Muscle layer of colon (tissue), 2 donors: ENCODE measurements at regions not wholly inside any gene's neighbourhood (a gene's known extent, or its start where the extent isn't known, plus 50 kb on each side); places are given as distances from the start of the nearest gene placed in this dataset.

Source experiments
- H3K27ac ChIP-seq: one replicate; pipeline ENCODE4 v1.7.0; 2013; ENCODE audit warnings: low read depth, mild to moderate bottlenecking, low read length, moderate library complexity
- H3K27me3 ChIP-seq, 2 donors: one replicate each; pipeline ENCODE4 v1.7.0; 2013; ENCODE audit warnings: low read length in 2 of 2, mild to moderate bottlenecking in 2 of 2; ENCODE audit not compliant: insufficient read depth in 2 of 2, control insufficient read depth in 1 of 2
- H3K36me3 ChIP-seq: one replicate; pipeline ENCODE4 v1.7.0; 2013; ENCODE audit warnings: mild to moderate bottlenecking, low read length; ENCODE audit not compliant: insufficient read depth
- H3K4me1 ChIP-seq: one replicate; pipeline ENCODE4 v1.7.0; 2013; ENCODE audit warnings: mild to moderate bottlenecking, low read length; ENCODE audit not compliant: insufficient read depth
- H3K4me3 ChIP-seq, 2 donors: one replicate each; pipeline ENCODE4 v1.7.0; 2013; ENCODE audit warnings: low read length in 2 of 2, low read depth in 1 of 2, mild to moderate bottlenecking in 1 of 2, moderate library complexity in 1 of 2
- H3K9ac ChIP-seq: one replicate; pipeline ENCODE4 v1.7.0; 2013; ENCODE audit warnings: low read length
- H3K9me3 ChIP-seq: one replicate; pipeline ENCODE4 v1.7.0; 2013; ENCODE audit warnings: mild to moderate bottlenecking, low read length
- donor health status: abdominal sarcoma.
- donor health status: Adenocarcinoma of cecum.

GRCh38 chr15:99507504-99508310 is 58.1 kb upstream of the MEF2A start:
- no peaks in the 10 kb centered on the region for H3K9me3 ChIP-seq
- peaks cover 19% of the 10 kb centered on the region for H3K4me1 ChIP-seq
- no peak overlapping the region for H3K9ac ChIP-seq
- H3K27ac ChIP-seq, result no peak overlapping the region
- no peaks in the 10 kb centered on the region for H3K27me3 ChIP-seq
- no peak overlapping the region for H3K4me3 ChIP-seq
- H3K36me3 ChIP-seq, result no peaks in the 10 kb centered on the region

GRCh38 chr15:99508311-99508645 is 57.5 kb upstream of the MEF2A start:
- Histone ChIP-seq H3K27ac (no peak overlapping the region), H3K9me3 (no peaks in the 10 kb centered on the region), H3K9ac (no peak overlapping the region), H3K4me3 (no peak overlapping the region), H3K36me3 (no peaks in the 10 kb centered on the region), H3K4me1 (peaks cover 19% of the 10 kb centered on the region), H3K27me3 (no peaks in the 10 kb centered on the region)

DNA sequence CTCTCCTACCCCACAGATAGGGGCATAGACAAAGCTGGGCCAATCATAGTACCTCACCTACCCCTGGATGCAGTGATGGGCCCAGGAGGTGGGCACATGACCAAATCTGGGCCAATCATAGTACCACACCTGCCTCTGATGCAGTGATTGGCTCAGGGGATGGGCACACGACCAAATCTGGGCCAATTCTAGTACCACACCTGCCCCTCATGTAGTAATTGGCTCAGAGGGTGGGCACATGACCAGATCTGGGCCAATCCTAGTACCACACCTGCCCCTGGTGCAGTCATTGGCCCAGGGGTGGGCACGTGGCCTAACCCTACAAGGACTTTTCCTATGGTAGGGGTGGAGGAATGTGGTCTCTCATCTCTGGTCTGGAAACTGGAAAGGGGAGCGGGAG is 56.9 kb upstream of the MEF2A start:
- Histone ChIP-seq H3K9ac (no peak overlapping the region), H3K4me3 (no peak overlapping the region), H3K27ac (no peak overlapping the region), H3K27me3 (no peaks in the 10 kb centered on the region), H3K4me1 (peaks cover 19% of the 10 kb centered on the region), H3K9me3 (no peaks in the 10 kb centered on the region), H3K36me3 (no peaks in the 10 kb centered on the region)

GRCh38 chr15:99509686-99510461 is 55.9 kb upstream of the MEF2A start:
- Histone ChIP-seq H3K27me3 (no peaks in the 10 kb centered on the region), H3K4me3 (no peak overlapping the region), H3K9ac (no peak overlapping the region), H3K9me3 (no peaks in the 10 kb centered on the region), H3K36me3 (no peaks in the 10 kb centered on the region), H3K27ac (no peak overlapping the region), H3K4me1 (peaks cover 19% of the 10 kb centered on the region)

GRCh38 chr15:99511531-99511865 is 54.3 kb upstream of the MEF2A start:
- H3K9ac ChIP-seq, result no peak overlapping the region
- H3K36me3 ChIP-seq, result no peaks in the 10 kb centered on the region
- H3K4me1 ChIP-seq, result peaks cover 19% of the 10 kb centered on the region
- no peaks in the 10 kb centered on the region for H3K9me3 ChIP-seq
- H3K27ac ChIP-seq, result no peak overlapping the region
- H3K27me3 ChIP-seq, result no peaks in the 10 kb centered on the region
- no peak overlapping the region for H3K4me3 ChIP-seq

GRCh38 chr15:99511866-99512661 is 53.7 kb upstream of the MEF2A start:
- no peaks in the 10 kb centered on the region for H3K27me3 ChIP-seq
- no peak overlapping the region for H3K4me3 ChIP-seq
- H3K9me3 ChIP-seq, result no peaks in the 10 kb centered on the region

GRCh38 chr15:99514306-99514705 is 51.5 kb upstream of the MEF2A start:
- H3K27me3 ChIP-seq, result no peaks in the 10 kb centered on the region
- H3K4me1 ChIP-seq, result peaks cover 11% of the 10 kb centered on the region
- no peaks in the 10 kb centered on the region for H3K36me3 ChIP-seq
- no peaks in the 10 kb centered on the region for H3K9me3 ChIP-seq
- no peak overlapping the region for H3K9ac ChIP-seq
- H3K4me3 ChIP-seq, result no peak overlapping the region
- H3K27ac ChIP-seq, result no peak overlapping the region

More at GRCh38 chr15:99511866-99512661, 53.7 kb upstream of the MEF2A start:
- no peak overlapping the region for H3K27ac ChIP-seq
- H3K4me1 ChIP-seq, result peaks cover 19% of the 10 kb centered on the region
- H3K36me3 ChIP-seq, result no peaks in the 10 kb centered on the region
- H3K9ac ChIP-seq, result no peak overlapping the region
